GM19238 (cell line): ENCODE measurements at regions not wholly inside any gene's neighbourhood (a gene's known extent, or its start where the extent isn't known, plus 50 kb on each side); places are given as distances from the start of the nearest gene placed in this dataset.
"Not testable (repeated sequence)": the region's sequence is repeated elsewhere in the genome, so short reads cannot be mapped to it uniquely, and the experiment has no call there.

Experiments used
- DNase-seq: peaks from one replicate; pipeline ENCODE4 v3.0.0; 2011; ENCODE audit warnings: low spot score; ENCODE audit not compliant: insufficient read length

GRCh38 chr6:169014211-169015197 lies 239.1 kb downstream of the THBS2 start:
- no peak for DNase-seq

DNA sequence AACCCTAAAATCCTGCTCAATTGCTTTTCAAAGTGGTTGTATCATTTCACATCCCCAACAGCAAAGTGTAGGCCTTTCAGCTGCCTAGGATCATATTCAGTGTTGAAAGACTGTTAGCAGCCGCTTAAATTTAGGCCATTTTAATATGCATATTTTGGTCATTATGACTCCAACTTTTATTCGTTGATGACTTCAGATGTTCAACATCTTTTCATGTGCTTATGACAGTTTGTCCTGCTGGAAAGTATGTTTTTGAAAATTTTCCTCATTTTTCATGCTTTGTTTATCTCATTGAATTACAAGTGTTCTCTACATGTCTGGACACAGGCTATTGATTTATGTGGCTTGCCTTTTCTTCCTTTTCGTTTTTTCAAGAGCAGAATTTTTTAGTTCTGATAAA lies 244.0 kb downstream of the THBS2 start:
- DNase-seq: no peak

DNA sequence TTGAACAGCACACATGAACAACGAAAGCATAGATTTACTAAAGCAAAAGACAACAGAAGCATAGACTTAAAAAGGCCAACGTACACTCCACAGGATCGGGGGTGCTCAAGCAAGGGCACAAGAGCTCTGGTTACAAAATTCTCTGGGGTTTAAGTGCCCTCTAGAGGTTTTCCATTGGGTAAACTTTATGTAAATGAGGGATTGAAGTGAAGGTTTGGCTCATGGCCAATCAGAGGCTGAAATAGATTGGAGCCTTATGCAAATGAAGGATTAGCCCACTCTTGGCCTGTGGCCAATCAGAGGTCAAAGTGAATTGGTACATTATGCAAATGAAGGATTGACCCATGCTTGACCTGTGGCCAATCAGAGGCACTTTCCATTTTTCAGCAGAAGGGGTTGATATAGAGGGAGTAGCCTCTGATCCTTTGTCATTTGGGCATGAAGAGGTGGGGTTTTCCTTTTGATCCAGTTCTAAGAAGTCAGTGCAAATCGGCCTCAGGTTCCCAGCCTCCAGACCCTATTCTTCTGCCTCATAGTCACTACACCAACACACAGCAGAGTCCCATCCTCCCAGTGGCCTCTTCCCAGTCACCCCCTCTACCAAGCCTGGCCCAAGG lies 244.9 kb downstream of the THBS2 start:
- no peak for DNase-seq

GRCh38 chr6:169005166-169005565 lies 248.5 kb downstream of the THBS2 start:
- DNase-seq: no peak

DNA sequence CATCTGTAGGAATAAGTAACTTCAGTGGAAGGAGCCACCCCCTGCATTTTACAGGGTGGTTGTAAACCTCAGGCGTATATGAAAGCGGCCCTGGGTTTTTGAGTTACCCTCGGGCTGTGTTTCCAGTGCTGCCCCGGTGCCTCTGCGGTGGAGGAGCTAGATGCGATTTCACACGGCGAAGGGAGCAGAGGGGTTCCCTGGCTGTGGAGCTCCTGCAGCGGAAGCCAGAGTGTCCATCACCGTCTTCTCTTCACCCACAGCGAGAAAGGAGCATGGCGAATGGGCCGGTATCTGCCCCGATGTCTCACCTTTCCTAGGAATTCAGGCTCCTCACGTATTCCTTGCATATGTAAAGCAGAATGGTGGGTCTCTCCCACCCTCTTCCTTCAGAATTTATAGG lies 253.6 kb downstream of the THBS2 start:
- no peak for DNase-seq

DNA sequence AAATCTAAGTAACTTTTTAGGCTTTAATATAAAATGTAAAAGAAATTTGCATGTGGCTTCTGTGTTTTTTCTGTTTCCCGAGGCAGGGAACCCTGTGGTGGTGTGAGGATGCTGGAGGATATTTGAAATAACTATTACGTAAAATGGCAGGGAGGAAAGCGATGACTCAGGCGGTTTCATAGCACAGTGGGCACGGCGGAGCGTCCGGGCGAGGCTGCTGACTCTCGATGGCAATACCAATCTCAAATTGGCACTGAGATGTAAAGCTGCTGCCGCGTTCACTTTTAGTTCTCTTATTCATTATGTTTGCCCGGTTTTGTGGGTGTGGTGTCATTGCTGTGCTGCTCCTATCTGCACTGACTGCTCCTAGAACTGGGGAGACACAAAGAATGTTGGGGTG lies 254.3 kb downstream of the THBS2 start:
- DNase-seq: no peak

DNA sequence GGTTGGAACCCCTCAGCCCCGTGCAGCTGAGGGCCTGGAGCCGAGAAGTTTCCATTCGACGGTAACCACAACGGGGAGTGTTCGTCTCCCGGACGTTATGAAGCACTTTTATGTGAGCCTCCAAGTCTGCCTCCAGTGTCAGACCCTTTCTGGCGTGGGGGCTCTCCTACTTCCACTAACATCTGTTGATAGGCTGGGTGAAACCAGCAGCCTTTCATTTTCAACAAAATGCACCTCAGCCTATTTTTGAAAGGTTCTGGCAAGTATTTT lies 257.4 kb downstream of the THBS2 start:
- no peak for DNase-seq

GRCh38 chr6:168995526-168996355 lies 257.9 kb downstream of the THBS2 start:
- DNase-seq: no peak

DNA sequence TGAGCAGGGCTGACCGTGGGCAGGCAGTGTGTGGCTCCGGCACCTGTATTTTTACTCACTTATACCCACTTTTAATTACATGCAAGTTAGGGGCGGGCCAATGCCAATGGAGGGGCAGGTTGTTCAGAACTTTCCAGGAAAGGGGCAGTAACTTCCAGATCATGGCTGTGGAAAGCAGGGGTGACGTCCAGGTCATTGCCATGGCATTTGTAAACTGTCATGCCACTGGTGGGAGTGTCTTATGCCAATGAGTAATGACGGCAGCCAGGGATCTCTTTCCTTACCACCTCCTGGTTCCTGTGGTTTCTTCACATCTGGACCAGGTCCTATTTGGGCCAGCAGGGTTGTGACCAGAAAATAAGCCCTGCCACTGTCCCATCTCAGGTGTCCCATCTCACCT lies 258.7 kb downstream of the THBS2 start:
- no peak for DNase-seq

DNA sequence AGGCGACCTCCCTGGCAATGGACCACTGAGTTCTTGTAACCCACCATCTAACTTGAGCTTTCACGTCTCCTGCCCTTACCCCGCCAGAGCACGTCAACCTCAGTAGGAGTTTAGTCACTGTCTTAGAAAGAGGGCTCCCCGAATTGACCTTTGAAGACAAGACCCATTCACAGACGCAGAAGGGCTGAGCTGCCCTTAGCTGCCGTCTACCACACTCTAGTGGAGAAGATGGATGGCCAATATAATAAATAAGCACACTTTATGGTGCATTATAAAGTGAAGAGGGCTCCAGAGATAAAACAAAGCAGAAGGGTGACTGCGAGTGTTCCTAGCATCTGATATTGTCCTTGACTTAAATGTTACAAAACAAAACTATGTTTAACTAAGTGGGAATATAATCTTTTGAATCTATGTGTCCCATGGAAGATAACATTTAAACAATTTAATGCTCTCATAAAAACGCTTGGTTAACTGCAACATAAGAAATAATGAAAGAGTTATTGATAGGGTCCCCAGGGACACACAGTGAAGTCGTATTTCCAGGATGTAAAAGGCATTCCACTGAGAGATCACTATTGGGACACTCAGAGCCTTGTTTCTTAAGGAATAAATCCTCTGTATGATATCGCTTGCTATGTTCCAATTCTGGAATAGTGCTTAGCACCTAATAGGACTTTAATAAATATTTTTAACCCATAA lies 261.1 kb downstream of the THBS2 start:
- no peak for DNase-seq

- not testable (repeated sequence) for DNase-seq
Observed at GRCh38 chr6:168991695-168992094, 262.0 kb downstream of the THBS2 start.

DNA sequence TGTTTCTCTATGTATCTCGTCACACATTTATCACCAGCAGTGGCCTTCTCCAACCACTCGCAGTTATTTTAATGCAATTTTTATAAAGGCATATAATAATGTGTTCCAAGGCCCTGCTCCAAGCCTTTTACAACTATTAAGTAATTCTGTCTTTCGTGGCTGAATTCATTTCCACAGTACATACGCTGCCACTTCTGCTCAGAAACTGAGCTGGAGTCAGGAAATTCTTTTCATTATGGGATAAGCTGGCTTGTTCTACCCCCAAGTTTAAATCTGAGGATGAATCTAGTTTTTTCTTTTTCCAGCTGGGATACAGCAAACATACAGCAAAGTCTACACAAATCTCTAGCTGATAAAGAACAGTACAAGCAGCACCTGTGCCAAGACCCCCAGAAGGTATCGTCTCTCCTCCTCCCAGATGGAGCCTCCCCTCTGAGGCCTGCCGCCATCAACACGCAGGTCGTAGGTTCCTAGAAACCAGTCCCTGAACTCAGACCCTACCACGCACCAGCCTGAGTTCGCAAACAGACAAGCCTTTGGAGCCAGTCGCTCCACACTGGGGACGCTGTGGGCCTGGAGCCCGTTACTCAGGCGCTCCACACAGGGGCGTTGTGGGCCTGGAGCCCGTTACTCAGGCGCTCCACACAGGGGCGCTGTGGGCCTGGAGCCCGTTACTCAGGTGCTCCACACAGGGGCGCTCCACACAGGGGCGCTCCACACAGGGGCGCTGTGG lies 263.5 kb downstream of the THBS2 start:
- no peak for DNase-seq

- DNase-seq: no peak
Observed at GRCh38 chr6:168989421-168989820, 264.2 kb downstream of the THBS2 start.

DNA sequence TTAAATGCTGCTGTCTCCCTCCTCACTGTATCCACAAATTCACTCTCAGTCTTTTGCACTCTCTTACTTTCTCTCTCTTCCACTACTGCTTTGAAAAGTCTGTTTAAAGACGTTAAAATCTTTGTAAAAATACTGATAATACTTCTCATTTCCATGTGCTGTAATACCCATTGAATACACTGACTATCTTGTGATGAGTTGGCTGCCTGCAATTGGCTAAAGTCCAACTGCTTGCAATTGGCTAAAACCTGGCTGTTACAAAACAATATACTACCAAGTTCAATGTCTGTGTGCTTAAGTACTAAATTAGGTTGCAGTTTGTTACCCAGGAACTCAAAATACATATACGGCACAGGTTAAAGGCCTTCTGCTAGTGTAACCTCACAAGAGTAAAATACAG lies 264.8 kb downstream of the THBS2 start:
- no peak for DNase-seq

GRCh38 chr6:168988280-168988679 lies 265.4 kb downstream of the THBS2 start:
- DNase-seq: no peak

DNA sequence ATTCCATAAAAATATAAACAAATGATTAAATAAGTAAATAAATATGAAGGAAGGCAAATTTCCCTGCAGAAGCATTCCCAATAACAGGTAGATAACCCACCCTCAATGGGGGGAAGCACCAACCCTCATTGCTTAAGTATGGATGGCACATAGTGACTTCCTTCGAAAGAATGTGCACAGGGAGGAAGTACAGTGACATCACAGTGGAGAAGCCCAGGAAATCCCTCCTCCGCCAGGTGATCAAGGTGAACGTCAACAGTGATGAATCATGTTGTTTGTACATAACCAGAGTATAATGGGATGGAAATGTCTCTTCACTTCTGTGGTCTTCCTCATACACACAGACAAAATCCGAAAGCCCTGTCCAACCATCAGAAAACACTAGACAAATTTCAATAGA lies 267.9 kb downstream of the THBS2 start:
- no peak for DNase-seq

DNA sequence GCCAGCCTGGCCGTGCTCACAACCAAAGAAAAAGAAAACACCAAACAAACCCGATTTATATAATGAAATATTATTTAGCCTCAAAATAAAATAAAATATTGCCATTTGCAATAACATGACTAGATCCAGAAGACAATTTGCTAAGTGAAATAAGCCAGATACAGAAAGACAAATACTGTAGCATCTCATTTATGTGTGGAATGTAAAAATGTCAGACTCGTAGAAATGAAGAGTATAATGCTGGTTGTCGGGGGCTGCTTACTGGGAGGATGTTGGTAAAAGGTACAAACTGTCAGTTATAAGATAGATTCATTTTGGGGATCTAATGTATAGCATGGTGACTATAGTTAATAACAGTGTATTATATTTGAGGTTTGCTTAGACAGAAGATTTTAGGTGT lies 269.7 kb downstream of the THBS2 start:
- no peak for DNase-seq

GRCh38 chr6:168981187-168981586 lies 272.5 kb downstream of the THBS2 start:
- no peak for DNase-seq

DNA sequence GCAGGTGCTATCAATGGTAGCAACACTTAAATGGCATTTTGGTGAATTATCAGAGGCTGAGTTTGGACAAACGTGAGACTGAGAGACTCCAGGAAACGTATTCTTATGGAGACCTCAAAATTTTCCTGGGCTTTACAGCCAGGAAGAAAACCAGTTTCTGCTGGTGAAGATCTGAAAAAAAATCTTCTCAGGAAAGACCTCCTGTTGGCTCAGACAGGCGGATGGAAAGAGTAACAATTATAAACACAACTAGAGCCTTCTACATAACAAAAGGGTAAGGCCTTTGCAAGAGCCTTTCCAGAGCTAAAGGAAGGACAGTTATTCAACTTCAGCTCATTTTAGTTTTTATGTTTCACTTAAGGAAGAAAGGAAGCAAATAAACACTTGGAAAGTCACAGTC lies 274.4 kb downstream of the THBS2 start:
- DNase-seq: no peak

DNA sequence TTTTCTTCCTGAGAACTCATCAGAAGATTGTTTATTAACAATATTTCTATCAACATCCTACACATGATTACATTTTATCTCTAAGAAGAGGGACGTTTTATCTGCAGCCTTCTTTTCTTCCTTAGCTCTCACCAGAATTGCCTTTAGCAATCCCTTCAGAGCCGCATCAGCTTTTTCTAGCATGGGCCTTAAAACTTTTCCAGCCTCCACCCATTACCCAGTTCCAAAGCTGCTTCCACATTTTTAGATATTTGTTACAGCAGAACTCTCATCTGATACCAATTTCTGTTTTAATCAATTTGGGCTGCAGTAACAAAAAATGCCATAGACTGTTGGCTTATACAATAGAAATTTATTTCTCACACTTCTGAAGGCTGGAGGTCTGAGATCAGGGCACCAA lies 281.5 kb downstream of the THBS2 start:
- DNase-seq: no peak

- DNase-seq: no peak
Observed at GRCh38 chr6:168971549-168971948, 282.1 kb downstream of the THBS2 start.
